HG03469 (cell line): ENCODE measurements at regions not wholly inside any gene's neighbourhood (a gene's known extent, or its start where the extent isn't known, plus 50 kb on each side); places are given as distances from the start of the nearest gene placed in this dataset.
"Not testable (repeated sequence)": the region's sequence is repeated elsewhere in the genome, so short reads cannot be mapped to it uniquely, and the experiment has no call there.

Source experiments
- ATAC-seq: cut with Tn5 transposase; IDR thresholded peaks from one replicate; pipeline ENCODE4 v1.9.1; 2021; ENCODE audit warnings: mild to moderate bottlenecking, moderate library complexity, moderate number of reproducible peaks; ENCODE audit not compliant: unreplicated experiment

GRCh38 chr9:10818206-10818605 is 205.4 kb upstream of the PTPRD start:
- no peak for ATAC-seq

DNA sequence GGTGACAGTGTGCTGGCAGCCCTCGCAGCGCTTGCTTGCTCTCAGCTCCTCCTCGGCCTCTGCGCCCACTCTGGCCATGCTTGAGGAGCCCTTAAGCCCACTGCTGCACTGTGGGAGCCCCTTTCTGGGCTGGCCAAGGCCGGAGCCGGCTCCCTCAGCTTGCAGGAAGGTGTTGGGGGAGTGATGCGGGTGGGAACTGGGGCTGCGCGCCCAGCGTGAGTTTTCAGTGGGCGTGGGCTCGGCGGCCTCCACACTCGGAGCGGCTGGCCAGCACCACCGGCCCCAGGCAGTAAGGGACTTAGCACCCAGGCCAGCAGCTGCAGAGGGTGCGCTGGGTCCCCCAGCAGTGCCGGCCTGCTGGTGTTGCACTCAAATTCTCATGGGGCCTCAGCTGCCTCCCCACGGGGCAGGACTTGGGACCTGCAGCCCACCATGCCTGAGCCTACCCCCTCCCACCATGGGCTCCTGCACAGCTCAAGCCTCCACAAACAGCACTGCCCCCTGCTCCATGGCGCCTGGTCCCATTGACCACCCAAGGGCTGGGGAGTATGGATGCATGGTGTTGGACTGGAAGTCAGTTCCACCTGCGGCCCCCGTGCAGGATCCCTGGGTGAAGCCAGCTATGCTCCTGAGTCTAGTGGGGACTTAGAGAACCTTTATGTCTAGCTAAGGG is 223.1 kb upstream of the PTPRD start:
- no peak for ATAC-seq

GRCh38 chr9:10843151-10843550 is 230.3 kb upstream of the PTPRD start:
- no peak for ATAC-seq

DNA sequence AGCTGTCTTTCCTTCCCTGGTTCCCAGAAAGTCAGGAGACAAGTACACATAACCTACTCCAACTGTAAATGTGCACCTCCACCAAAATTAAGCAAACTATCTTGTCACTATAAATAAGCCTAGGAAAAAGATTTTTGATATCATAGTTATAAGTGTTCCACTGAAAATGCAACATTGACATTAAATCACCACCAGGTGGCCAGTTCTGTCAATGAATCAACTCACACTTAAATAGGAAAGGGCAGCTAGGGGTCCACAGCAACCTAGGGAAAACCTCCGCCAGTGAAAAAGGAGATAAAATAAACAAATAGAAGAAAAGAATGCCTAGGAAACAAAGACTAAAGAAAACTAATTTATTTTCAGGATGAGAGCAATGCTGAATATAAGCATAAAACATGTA is 243.0 kb upstream of the PTPRD start:
- ATAC-seq, result no peak

- no peak for ATAC-seq
Observed at GRCh38 chr9:10858817-10859216, 246.0 kb upstream of the PTPRD start.

DNA sequence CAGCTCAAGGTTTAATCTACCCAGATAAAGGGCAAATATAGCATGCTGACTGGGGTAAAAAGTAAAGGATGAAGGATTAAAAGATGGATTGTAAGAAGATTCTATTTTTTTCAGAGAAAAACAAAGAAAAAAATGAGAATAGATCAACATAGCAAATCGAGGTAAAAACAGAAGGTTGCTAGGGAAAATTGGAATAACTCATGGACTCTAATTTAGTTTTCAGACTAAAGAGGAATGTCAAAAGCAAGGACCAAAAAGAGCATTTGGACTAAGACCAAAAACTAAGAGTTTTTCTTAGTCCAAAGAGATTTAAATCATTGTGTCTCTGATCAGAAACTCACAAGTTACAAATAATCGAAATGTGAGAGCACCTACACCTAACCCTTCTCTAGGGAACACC is 250.7 kb upstream of the PTPRD start:
- no peak for ATAC-seq

GRCh38 chr9:10867194-10867593 is 254.4 kb upstream of the PTPRD start:
- no peak for ATAC-seq

DNA sequence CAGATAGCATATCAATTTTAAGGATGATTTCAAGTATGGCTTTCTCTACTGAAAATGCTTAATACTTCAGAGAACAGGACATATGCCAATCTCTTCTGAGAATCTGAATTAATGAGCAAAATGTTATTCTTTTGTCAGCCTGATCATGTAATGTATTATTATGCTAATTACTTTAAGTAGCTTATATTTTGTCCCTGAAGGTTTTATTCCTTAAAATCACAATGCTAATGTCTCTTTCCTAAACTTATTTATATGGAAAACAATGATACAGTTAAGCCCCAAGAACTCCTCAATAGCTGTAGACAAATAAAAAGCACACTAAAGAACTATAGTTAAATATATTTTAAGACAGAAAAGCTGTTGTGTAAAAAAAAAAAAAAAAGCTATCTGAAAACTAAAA is 256.9 kb upstream of the PTPRD start:
- ATAC-seq, result no peak

GRCh38 chr9:10873999-10874398 is 261.2 kb upstream of the PTPRD start:
- ATAC-seq, result no peak

GRCh38 chr9:10875752-10876151 is 262.9 kb upstream of the PTPRD start:
- ATAC-seq, result no peak

GRCh38 chr9:10876333-10876732 is 263.5 kb upstream of the PTPRD start:
- no peak for ATAC-seq

DNA sequence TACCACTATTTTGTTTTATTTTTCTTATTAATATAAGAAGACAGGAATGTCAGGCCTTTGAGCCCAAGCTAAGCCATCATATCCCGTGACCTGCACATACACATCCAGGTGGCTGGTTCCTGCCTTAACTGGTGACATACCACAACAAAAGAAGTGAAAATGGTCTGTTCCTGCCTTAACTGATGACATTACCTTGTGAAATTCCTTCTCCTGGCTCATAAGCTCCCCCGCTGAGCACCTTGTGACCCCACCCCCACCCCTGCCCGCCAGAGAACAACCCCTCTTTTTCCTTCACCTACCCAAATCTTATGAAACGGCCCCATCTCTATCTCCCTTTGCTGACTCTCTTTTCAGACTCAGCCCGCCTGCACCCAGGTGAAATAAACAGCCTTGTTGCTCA is 277.5 kb upstream of the PTPRD start:
- ATAC-seq, result not testable (repeated sequence)

DNA sequence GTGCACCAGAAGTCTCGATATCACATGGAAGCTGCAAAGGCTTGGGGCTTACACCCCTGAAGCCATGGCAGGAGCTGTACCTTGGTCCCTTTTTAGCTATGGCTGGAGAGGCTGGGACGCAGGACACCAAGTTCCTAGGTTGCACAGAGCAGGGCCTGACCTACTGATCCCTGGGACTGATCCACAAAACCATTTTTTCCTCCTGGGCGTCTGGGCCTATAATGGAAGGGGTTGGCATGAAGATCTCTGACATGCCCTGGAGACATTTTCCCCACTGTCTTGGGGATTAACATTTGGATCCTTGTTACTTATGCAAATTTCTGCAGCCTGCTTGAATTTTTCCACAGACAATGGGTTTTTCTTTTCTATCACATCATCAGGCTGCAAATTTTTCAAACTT is 286.7 kb upstream of the PTPRD start:
- no peak for ATAC-seq

DNA sequence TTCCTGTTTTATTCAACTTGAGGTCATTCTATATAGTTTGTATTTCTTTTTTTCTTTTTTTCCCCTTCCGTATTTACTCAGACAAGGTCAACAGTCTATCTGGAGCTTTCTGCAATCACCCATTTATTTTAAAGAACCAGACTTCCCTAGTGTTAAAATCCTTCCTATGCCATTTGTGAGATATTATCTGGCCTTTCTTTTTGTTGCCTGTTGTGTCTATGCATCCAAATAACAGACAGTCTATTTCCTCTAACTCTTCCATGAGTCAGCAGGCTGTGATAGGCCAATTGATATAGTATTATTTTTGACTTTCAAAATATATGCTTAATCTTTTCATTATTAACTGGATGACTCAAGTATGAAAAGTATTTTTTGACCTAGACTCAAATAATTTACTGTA is 291.2 kb upstream of the PTPRD start:
- no peak for ATAC-seq

GRCh38 chr9:10910779-10911178 is 298.0 kb upstream of the PTPRD start:
- ATAC-seq, result no peak

DNA sequence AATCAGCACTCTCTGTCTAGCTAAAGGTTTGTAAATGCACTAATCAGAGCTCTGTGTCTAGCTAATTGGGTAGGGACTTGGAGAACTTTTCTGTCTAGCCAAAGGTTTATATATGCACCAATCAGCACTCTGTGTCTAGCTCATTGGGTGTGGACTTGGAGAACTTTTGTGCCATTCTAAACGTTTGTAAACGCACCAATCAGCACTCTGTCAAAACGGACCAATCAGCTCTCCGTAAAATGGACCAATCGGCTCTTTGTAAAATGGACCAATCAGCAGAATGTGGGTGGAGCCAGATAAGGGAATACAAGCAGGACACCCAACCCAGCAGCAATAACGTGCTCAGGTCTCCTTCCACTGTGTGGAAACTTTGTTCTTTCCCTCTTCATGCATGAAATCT is 298.6 kb upstream of the PTPRD start:
- ATAC-seq, result no peak

- no peak for ATAC-seq
Observed at GRCh38 chr9:10917001-10917400, 304.2 kb upstream of the PTPRD start.

GRCh38 chr9:10921671-10922070 is 308.9 kb upstream of the PTPRD start:
- no peak for ATAC-seq

DNA sequence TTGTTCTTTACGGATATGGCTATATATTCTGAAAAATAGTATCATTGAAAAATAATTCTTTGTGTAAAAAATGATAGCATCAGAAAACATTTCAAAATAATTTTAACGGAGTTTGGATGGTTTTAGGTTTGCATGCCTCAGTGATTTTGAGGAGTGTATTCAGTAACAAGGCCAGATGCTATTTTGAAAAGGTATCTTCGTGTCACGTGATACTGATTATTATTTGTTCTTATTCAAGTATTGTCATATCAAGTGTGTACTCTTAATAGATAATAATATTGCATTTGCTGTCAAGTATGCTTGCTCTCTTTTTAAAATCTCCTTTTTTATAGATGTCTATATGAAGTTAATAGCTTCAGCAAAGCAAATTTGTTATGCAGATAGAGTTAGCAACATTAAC is 313.1 kb upstream of the PTPRD start:
- no peak for ATAC-seq

GRCh38 chr9:10928372-10928771 is 315.6 kb upstream of the PTPRD start:
- ATAC-seq, result no peak

GRCh38 chr9:10930081-10930480 is 317.3 kb upstream of the PTPRD start:
- no peak for ATAC-seq

- ATAC-seq, result no peak
Observed at GRCh38 chr9:10946676-10947410, 334.0 kb upstream of the PTPRD start.

GRCh38 chr9:10957878-10958277 is 345.1 kb upstream of the PTPRD start:
- no peak for ATAC-seq
